ENCODE measurements at regions not wholly inside any gene's neighbourhood (a gene's known extent, or its start where the extent isn't known, plus 50 kb on each side); places are given as distances from the start of the nearest gene placed in this dataset.

DNA sequence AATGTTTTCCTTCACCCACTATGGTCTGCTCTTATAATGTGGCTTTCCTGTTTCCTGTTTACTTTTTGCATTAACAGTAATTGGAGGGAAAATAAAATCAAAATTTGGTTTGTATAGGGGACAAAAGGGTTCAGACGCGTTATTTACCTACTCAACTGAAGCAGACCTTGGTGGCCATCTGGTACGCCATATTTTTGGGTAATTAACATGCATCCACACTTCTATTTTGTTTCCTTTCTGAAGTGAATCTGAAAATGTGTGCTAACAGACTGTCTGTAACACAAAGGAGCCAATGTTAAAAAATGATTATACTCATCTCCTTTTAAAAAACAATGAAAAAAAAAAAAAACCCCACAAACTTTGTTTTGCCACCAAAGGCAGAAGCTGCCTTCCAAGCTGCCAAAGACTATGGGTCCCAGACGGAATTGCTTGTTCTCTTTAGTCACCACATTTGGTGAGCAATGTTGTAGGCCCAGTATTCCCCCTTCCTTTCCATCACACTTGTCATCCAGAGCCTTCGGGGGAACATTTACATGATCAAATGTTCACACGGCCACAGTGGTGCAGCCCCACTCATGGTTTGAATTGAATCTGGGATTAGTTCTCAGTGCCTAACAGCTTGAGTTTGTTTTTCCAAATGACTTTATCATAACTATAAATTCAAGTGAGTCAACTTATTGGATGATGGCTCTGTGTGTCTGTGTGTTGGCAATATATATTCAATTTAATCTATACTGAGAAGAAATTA is 323.7 kb upstream of the CD180 start:
- TF ChIP-seq, protein P1, sequence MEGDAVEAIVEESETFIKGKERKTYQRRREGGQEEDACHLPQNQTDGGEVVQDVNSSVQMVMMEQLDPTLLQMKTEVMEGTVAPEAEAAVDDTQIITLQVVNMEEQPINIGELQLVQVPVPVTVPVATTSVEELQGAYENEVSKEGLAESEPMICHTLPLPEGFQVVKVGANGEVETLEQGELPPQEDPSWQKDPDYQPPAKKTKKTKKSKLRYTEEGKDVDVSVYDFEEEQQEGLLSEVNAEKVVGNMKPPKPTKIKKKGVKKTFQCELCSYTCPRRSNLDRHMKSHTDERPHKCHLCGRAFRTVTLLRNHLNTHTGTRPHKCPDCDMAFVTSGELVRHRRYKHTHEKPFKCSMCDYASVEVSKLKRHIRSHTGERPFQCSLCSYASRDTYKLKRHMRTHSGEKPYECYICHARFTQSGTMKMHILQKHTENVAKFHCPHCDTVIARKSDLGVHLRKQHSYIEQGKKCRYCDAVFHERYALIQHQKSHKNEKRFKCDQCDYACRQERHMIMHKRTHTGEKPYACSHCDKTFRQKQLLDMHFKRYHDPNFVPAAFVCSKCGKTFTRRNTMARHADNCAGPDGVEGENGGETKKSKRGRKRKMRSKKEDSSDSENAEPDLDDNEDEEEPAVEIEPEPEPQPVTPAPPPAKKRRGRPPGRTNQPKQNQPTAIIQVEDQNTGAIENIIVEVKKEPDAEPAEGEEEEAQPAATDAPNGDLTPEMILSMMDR (IDR thresholded peaks at IDR 0.05) = no peak
- no peak for TF ChIP-seq POLR2AphosphoS5 (IDR thresholded peaks at IDR 0.05)
- no peak for TF ChIP-seq POLR2A (IDR thresholded peaks at IDR 0.05)
- no peak for TF ChIP-seq EP300 (IDR thresholded peaks at IDR 0.05)

All from stomach (tissue), 4 donors.